DND-41 (cell line): ENCODE measurements at regions not wholly inside any gene's neighbourhood (a gene's known extent, or its start where the extent isn't known, plus 50 kb on each side); places are given as distances from the start of the nearest gene placed in this dataset.
"Not testable (repeated sequence)": the region's sequence is repeated elsewhere in the genome, so short reads cannot be mapped to it uniquely, and the experiment has no call there.

Source experiments
- EZH2 ChIP-seq: IDR thresholded peaks from 3 replicates; pipeline ENCODE4 v1.6.1; 2012; ENCODE audit warnings: borderline replicate concordance, low read depth, mild to moderate bottlenecking, moderate library complexity, low read length, inconsistent platforms; ENCODE audit not compliant: severe bottlenecking
- TF ChIP-seq, protein P1 (sequence below): IDR thresholded peaks from 2 replicates; pipeline ENCODE4 v1.5.1; 2012; ENCODE audit warnings: borderline replicate concordance, low read length, moderate library complexity, mild to moderate bottlenecking; ENCODE audit not compliant: poor library complexity, severe bottlenecking; ENCODE audit errors: extremely low read depth

DNA sequence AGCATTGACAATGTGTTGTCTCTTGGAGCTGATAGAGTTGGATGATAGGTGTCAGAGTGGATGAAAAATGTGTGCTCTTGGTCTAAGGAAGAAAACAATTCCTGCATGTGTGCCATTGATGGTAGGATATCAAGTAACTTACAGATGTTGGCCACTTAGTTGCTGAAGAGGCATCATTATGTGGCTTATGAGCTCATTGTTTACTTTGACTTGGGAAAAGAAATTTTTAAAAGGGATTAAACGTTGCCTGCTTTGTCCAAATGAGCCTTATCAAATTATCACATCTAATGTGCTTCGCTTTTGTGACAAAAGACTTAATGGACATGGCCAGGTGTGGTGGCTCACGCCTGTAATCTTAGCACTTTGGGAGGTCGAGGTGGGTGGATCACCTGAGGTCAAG is 98.1 kb downstream of the TBC1D26 start:
- TF ChIP-seq, protein P1, sequence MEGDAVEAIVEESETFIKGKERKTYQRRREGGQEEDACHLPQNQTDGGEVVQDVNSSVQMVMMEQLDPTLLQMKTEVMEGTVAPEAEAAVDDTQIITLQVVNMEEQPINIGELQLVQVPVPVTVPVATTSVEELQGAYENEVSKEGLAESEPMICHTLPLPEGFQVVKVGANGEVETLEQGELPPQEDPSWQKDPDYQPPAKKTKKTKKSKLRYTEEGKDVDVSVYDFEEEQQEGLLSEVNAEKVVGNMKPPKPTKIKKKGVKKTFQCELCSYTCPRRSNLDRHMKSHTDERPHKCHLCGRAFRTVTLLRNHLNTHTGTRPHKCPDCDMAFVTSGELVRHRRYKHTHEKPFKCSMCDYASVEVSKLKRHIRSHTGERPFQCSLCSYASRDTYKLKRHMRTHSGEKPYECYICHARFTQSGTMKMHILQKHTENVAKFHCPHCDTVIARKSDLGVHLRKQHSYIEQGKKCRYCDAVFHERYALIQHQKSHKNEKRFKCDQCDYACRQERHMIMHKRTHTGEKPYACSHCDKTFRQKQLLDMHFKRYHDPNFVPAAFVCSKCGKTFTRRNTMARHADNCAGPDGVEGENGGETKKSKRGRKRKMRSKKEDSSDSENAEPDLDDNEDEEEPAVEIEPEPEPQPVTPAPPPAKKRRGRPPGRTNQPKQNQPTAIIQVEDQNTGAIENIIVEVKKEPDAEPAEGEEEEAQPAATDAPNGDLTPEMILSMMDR: not testable (repeated sequence)
- not testable (repeated sequence) for TF ChIP-seq EZH2
